Choroid plexus epithelial cell (primary cell): ENCODE measurements at regions not wholly inside any gene's neighbourhood (a gene's known extent, or its start where the extent isn't known, plus 50 kb on each side); places are given as distances from the start of the nearest gene placed in this dataset.

Source experiments
- DNase-seq: peaks from one replicate; pipeline ENCODE4 v3.0.0-alpha.2; 2010; ENCODE audit warnings: low read depth
- H3K4me3 ChIP-seq: 2 replicates; pipeline ENCODE4 v1.5.1; 2011; ENCODE audit warnings: low read depth, mild to moderate bottlenecking, control low read depth, low read length, moderate library complexity
- TF ChIP-seq, protein P1 (sequence below): conservative IDR thresholded peaks from 2 replicates; pipeline ENCODE4 v1.5.1; 2011; ENCODE audit warnings: low read depth, mild to moderate bottlenecking, control low read depth, inconsistent platforms, low read length, moderate library complexity

DNA sequence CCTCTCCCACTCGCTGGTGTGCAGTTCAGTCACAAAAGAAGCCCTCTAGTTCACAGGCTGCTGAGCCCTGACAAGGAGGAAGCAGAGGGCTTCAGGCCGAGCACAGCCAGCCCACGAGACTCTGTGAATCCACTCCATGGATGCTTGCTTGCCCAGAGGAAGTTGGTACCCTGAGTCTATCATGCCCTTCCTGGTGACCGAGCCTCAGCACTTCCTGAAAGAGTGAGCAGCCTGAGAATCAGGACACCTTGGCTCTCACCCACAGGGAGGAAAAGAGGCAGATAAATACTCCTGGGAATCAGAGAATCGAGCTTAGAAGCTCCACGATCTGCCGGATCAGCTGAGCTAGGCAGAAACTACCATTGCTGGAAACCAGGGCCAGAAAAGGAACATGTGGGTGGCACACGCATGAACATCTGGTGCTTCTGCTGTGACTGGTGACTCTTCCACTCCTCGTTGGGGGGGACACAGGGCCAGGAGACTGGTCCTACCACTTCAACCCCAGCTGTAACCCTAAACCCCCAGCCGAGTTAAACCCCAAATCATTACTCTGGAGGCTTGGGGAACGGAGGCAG lies 376.3 kb upstream of the CAMK1G start:
- no peak for DNase-seq
- TF ChIP-seq, protein P1, sequence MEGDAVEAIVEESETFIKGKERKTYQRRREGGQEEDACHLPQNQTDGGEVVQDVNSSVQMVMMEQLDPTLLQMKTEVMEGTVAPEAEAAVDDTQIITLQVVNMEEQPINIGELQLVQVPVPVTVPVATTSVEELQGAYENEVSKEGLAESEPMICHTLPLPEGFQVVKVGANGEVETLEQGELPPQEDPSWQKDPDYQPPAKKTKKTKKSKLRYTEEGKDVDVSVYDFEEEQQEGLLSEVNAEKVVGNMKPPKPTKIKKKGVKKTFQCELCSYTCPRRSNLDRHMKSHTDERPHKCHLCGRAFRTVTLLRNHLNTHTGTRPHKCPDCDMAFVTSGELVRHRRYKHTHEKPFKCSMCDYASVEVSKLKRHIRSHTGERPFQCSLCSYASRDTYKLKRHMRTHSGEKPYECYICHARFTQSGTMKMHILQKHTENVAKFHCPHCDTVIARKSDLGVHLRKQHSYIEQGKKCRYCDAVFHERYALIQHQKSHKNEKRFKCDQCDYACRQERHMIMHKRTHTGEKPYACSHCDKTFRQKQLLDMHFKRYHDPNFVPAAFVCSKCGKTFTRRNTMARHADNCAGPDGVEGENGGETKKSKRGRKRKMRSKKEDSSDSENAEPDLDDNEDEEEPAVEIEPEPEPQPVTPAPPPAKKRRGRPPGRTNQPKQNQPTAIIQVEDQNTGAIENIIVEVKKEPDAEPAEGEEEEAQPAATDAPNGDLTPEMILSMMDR = no peak
- H3K4me3 ChIP-seq = no peak overlapping the region

DNA sequence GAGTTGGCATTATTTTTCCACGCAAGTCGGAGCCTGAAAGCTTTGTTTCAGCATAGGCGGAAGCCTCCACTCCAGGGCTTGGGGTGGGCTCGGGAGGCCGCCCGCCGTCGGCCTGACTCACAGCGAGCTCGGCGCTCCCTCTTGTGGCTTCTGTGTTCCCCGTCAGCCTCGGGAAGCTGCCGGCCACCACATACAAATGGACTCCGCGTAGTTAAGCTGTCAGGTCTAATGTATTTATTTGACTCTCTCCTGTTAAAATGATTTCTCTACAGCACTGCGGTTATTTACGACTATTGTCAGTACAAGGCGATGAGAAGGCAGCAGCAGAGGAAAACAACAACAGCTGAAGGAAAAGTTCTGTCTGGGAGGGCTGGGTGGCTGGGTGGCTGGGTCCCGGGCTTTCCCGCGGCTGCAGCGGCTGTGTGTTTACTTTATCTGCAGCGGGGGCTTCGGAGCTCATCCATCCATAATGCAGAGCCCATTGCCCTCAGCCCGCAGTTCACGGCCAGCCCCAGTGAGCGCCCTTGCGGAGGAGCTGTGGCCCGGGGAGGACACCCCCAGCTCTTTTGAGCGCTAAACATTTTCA lies 375.7 kb upstream of the CAMK1G start:
- DNase-seq = peak; percentile 72
- peak overlapping the region; percentile 34 for H3K4me3 ChIP-seq
- TF ChIP-seq, protein P1 = peak; percentile 83

DNA sequence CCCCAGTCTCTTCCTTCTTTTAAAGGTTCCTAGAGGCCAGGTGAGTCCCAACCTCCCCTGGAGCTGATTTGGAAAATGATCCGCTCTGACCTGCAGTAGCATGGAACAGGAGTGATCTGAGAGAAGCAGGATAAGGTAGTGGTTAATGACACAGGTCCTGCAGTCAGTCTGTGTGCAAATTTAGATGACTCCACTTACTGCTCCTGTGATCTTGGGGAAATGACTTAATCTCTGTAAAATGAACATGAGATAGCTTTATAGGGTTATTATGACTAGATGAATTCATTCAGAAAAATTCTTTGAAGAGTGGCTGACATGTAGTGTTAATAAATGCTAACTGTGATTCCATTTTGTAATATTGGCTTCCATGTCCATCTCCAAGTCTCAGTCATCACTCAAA lies 374.9 kb upstream of the CAMK1G start:
- DNase-seq = no peak
- TF ChIP-seq, protein P1 = no peak
- no peak overlapping the region for H3K4me3 ChIP-seq

DNA sequence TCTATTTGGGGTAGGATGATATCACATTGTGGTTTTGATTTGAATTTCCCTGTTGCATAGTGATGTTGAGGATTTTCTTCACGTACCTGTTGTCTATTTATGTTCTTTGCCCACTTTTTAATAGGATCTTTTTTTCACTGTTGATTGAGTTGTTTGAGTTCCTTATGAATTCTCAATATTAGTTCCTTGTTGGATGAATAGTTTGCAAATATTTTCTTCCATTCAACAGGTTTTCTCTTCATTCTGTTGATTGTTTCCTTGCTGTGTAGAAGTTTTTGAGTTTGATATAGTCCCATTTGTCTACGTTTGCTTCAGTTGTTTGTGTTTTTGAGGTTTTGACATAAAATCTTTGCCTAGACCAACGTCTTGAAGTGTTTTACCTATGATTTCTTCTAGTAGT lies 369.5 kb upstream of the CAMK1G start:
- TF ChIP-seq, protein P1 = no peak
- H3K4me3 ChIP-seq = no peak overlapping the region
- DNase-seq = no peak

DNA sequence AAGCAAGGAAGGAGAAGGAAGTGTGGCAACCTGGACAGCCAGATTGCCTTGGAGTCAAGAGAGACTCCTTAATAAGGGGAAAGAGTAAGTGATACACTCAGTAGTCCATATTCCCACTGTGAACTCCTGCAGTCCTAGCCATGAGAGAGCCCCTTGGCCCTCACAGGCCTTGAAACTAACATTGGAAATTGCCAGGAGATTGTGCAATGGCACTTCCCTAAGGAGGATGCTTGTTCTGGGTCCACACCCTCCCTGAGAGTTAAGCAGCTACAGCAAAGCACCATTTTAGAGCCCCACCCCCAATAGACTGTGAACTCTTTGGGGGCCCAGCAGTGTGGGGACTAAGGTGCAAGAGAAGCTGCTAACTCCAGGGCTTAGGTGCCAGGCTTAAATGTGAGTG lies 367.7 kb upstream of the CAMK1G start:
- TF ChIP-seq, protein P1 = no peak
- no peak for DNase-seq

DNA sequence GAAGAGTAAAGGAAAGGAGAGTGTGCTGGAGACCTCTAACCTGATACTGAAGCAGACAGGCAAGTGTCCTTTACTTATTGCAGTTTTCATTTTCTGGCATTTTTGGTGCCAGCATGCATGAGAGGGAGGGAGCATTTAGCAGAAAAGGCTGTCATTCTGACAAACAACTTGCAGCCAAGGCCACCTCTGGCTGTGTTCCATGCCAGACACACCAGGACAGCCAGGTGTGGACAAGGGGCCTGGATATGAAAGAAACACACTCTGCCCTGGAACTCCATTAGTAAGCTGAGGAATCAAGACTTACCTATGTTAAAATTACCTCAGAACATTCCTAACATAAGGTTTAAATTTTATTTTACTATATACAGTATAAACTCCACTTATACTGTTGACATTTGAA lies 365.4 kb upstream of the CAMK1G start:
- DNase-seq = no peak
- TF ChIP-seq, protein P1 = no peak
- no peak overlapping the region for H3K4me3 ChIP-seq

More for the DNA sequence above, 367.7 kb upstream of the CAMK1G start:
- no peak overlapping the region for H3K4me3 ChIP-seq

DNA sequence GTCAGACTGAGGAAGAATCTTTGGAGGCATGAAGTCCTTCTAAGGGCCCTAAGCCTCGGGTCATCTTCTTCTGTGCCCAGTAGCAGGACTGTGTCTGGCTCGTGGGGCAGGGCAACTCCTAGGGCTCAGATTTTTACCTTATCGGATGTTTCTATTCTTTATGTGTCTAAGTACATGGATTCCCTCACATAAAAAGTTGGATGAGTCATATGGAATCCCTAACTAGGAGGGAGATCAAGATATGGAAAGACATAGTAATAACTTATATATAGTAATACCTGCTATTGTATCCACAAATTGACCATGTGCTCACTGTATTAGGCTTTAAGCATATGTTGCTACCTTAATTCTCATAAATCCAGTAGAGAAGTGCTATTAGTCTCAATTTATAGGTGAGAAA lies 364.5 kb upstream of the CAMK1G start:
- DNase-seq = no peak
- no peak overlapping the region for H3K4me3 ChIP-seq
- TF ChIP-seq, protein P1 = no peak
